ENCODE measurements at regions not wholly inside any gene's neighbourhood (a gene's known extent, or its start where the extent isn't known, plus 50 kb on each side); places are given as distances from the start of the nearest gene placed in this dataset.
A peak's percentile ranks its signal among the peaks of the same experiment; 100 is the strongest.

GRCh38 chr1:185427264-185427663 lies 110.2 kb upstream of the IVNS1ABP start:
- DNase-seq = no peak

GRCh38 chr1:185426848-185427247 lies 109.8 kb upstream of the IVNS1ABP start:
- DNase-seq = no peak

DNA sequence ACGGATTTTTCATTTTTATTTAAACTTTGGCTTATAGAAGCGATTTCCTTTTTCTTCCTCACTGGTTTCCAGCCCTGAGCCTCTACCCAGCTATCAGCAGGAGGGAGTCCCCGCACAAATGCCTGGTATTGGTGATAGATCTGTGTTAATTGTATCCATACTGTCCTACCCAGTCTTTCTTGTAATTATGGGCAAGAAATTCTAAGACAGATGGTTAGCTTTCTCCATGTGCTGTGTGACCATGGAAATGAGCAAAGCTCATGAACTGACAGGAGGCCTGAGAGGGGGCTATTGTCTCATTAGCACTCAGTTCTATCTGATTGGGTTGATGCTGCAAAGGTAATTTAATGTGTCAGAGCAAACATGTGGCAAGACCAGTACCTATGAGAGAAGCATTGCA lies 108.1 kb upstream of the IVNS1ABP start:
- DNase-seq = no peak

- DNase-seq = no peak
These were observed 104.6 kb upstream of the IVNS1ABP start for GRCh38 chr1:185421485-185422107.

- DNase-seq = peak; percentile 21
These were observed 103.6 kb upstream of the IVNS1ABP start for GRCh38 chr1:185420588-185421081.

- no peak for DNase-seq
These were observed 102.7 kb upstream of the IVNS1ABP start for GRCh38 chr1:185419718-185420117.

- DNase-seq = no peak
These were observed 101.4 kb upstream of the IVNS1ABP start for GRCh38 chr1:185418472-185418871.

GRCh38 chr1:185412385-185413087 lies 95.5 kb upstream of the IVNS1ABP start:
- no peak for DNase-seq

DNA sequence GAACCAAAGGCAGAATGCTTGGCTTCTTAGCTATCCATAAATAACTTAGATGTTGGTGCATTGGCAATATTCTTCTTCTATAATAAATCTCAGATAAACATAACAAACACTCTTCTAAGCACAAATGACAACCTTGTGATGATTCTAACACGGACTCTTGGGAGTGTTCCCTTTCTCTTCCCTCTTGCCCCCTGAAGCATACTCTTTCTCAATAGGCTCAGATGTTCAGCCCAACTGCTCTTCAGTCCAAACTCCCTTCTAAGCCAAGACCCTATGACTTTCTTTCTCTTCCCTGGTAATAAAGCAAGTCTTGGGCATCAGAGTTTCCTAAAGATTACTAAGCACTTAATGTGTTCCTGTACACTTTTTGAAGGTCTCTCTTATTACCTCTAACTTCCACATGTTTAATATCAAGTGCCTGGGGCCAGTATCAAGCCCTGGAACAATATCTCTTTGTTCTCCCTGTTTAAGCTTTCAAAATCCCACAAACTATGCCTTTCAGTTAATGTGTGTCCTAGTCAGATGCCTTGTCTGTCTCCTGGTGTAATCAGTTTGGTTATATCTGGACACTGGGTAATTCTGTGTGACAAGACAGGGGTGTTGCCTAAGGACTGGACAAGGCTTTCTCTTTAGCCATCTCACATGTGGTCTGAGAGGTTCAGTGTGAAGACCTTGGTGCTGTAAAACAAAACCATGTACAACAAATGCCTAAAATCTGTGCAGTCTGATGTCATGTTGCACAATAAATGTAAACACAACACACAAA lies 92.9 kb upstream of the IVNS1ABP start:
- no peak for DNase-seq

DNA sequence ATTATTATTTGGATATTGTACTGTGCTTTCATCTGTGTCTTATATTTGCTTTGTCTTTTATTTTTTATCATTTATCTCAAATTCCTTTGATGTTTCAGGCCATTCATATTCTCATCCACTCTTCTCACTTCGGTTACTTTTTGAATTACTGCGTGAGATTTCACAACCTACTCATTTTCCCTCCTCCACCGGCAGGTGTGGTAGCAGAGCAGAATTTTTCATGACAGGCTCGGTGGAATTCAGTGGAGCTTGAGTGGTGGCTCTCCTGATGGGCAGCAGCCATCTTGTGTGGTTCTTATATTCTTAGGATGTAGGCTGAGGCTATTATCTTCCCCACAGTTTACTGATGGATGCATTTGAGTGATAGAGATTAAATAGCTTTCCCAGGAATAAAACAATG lies 92.3 kb upstream of the IVNS1ABP start:
- no peak for DNase-seq

DNA sequence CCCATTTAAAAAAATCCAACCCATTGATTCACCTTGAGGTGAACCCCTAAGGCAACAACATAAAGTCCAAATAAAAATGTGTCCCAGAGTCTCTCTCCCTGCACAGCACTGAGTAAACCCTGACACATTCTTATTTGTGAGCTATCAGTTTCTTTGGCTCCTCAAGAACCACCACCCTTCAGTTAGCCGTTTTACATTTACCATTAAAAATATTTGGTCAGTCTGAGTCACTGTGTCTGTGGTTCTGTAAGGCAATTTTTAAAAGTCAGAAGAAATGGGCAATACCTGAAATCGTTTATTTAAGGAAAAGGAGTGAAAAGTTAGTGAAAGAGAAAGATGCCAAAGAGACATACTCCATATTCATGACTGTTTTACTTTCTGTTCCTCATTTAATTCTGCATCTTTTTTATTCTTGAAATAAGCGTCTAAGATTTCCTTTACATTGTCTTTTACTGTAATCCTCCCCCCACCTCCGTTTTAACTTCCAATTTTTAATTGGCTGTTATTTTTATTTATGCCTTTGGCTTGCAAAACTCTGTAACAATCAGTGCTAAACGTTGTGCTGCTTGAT lies 91.7 kb upstream of the IVNS1ABP start:
- DNase-seq = no peak

GRCh38 chr1:185406691-185407009 lies 89.6 kb upstream of the IVNS1ABP start:
- no peak for DNase-seq

GRCh38 chr1:185406006-185406690 lies 89.1 kb upstream of the IVNS1ABP start:
- no peak for DNase-seq

DNA sequence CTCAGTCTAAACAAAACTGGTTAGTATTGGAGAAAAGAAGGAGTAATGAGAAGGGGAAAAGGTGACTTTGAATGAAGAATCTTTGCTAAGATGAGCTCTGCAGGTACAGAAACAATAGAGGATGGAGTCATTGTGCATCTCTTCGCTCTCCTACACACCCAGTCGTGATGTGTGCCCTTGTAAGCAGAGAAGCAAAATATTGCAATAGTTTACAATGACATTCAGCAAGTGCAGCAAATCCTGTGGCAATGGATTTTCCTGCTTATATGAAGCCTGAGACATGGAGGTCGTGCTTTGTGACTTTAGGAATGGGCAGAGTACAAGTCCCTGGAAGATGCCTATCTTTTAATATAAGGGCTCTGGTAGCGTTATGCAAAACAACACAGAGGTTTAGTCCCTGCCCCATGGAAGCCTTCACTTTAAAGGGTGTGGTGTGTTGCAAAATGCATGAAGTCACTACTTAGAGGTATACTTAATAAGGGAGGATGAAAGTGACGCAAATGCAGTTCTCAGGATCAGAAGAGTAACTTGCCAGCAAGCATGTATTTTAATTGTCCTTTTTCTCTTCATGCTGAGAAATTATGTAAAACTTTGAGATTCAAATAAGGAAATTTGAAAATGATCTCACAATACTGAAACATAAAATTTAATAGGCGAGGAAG lies 88.0 kb upstream of the IVNS1ABP start:
- DNase-seq = no peak

DNA sequence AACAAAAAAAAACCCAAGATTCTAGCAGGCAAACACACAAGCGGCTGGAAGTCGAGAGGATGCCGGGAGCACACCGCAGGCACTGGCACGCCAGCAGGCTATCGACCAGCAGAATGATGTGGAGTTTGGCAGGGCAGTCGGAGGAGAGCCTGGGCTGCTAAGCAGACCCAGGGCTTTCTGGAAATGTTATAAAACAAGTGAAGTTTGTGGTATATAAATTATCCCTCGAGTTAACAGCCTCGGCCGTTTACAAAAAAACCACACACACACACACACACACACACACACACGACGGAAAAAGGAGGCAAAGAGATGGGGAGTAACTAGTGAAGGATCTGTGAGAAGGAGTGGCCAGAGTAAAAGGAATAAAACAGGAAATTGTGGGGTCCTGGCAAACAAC lies 87.2 kb upstream of the IVNS1ABP start:
- DNase-seq = no peak

GRCh38 chr1:185402930-185403329 lies 85.9 kb upstream of the IVNS1ABP start:
- no peak for DNase-seq

GRCh38 chr1:185401019-185401418 lies 84.0 kb upstream of the IVNS1ABP start:
- DNase-seq = no peak

DNA sequence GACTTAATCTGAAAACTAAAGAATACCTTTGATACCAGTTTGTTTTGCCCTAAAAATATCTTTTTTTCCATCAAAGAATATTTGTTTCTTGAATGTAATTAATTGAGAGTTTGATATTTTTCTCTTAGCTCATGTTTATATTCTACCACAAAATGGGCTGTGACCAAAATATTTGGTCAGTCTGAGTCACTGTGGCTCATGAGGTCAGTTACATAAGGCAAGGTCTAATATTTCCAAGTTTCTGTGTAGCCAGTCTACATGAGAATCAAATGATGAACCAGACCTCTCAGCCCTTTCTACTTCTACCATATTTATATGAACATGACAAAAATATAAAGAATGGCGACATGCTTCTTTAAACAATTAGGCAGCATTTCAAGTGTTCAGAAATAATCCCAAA lies 83.0 kb upstream of the IVNS1ABP start:
- DNase-seq = no peak

DNA sequence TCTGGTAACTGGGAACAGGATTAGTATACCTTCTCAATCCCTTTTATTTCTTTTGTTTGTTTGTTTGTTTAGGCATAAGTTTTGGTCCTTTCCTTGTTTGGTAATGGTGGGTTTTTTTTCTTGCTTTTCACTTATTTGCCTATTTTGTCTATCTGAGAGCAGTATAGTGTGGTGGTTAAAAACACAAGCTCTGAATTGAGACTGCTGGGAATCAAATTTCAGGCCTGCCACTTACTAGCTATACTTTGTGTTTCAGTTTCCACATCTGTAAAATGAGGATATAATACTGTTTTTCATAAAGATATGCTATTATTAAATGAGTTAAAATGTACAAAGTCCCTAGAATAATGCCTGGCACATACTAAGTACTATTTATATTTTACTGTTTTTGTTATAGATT lies 81.6 kb upstream of the IVNS1ABP start:
- no peak for DNase-seq

- DNase-seq = no peak
These were observed 81.0 kb upstream of the IVNS1ABP start for GRCh38 chr1:185398022-185398421.

- no peak for DNase-seq
These were observed 80.1 kb upstream of the IVNS1ABP start for GRCh38 chr1:185397183-185397582.

- no peak for DNase-seq
These were observed 79.1 kb upstream of the IVNS1ABP start for GRCh38 chr1:185396126-185396525.

DNA sequence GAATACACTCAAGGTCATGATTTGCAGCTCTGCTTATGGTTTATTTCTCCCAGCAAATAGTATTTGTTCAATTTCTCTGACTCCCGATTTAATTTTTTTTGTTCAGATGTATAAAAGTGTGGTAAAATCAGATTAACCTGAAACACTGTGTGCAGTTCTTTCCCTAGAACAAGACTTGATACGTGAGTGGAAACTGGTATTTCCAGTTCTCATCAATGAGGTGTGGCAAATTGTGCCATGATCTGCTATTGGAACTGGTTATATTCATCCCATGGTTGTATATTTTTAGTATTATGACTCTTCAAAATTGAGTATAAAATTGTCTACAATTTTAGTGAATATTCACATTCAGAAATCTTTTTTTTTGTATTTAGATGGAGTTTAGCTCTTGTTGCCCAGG lies 76.8 kb upstream of the IVNS1ABP start:
- no peak for DNase-seq
